Heart left ventricle (tissue), 16 donors: ENCODE measurements at regions not wholly inside any gene's neighbourhood (a gene's known extent, or its start where the extent isn't known, plus 50 kb on each side); places are given as distances from the start of the nearest gene placed in this dataset.

Source experiments
- ATAC-seq, 4 donors: fragments of 200-7000 bp; cut with Tn5 transposase; one replicate each; pipeline ENCODE4 v1.9.1; 2020 to 2022; ENCODE audit warnings: moderate library complexity in 4 of 4, mild to moderate bottlenecking in 3 of 4, moderate number of reproducible peaks in 1 of 4
- DNase-seq, 5 donors: peaks; one replicate each; pipeline ENCODE4 v3.0.0-alpha.2; 2020
- H3K27ac ChIP-seq, 12 donors: fragments of 200-600 bp; sonication (generic) in 4 of 12; one replicate each; pipeline versions ENCODE4 v1.5.0 to v1.8.0; 2016 to 2022; ENCODE audit warnings: mild to moderate bottlenecking in 2 of 12
- H3K27me3 ChIP-seq, 9 donors: fragments of 200-600 bp; sonication (generic) in 2 of 9; one replicate each; pipeline versions ENCODE4 v1.5.1 to v1.8.0; 2016 to 2022; ENCODE audit warnings: mild to moderate bottlenecking in 3 of 9
- H3K36me3 ChIP-seq, 9 donors: fragments of 200-600 bp; sonication (generic) in 2 of 9; one replicate each; pipeline versions ENCODE4 v1.5.0 to v1.8.0; 2018 to 2022; ENCODE audit warnings: mild to moderate bottlenecking in 2 of 9
- H3K4me1 ChIP-seq, 12 donors: fragments of 200-600 bp; sonication (generic) in 4 of 12; one replicate each; pipeline versions ENCODE4 v1.5.0 to v1.8.0; 2016 to 2022; ENCODE audit warnings: mild to moderate bottlenecking in 3 of 12
- H3K4me3 ChIP-seq, 12 donors: fragments of 200-600 bp; sonication (generic) in 4 of 12; one replicate each; pipeline versions ENCODE4 v1.5.0 to v1.8.0; 2017 to 2022; ENCODE audit warnings: mild to moderate bottlenecking in 9 of 12, moderate library complexity in 4 of 12
- H3K9me3 ChIP-seq, 12 donors: fragments of 200-600 bp; sonication (generic) in 4 of 12; one replicate each; pipeline versions ENCODE4 v1.5.0 to v1.8.0; 2016 to 2022; ENCODE audit warnings: mild to moderate bottlenecking in 1 of 12
- POLR2A ChIP-seq, 2 donors: fragments of 450-650 bp; IDR thresholded peaks; one replicate each; pipeline ENCODE4 v1.6.1; 2017; ENCODE audit warnings: antibody characterized with exemption in 2 of 2, mild to moderate bottlenecking in 2 of 2, moderate library complexity in 2 of 2
- WGBS, 4 donors: extraction: QIAGEN DNeasy Blood & Tissue Kit in 2 of 4; methylation state at CpG; one replicate each; pipeline versions ENCODE4 v1.1.5 to v1.1.7; 2013 to 2018; 5-methylcytosine and 5-hydroxymethylcytosine counted together
- intact Hi-C, 10 donors: fragments of 100-400 bp; cut with DNase I; formaldehyde crosslinking; loops; one replicate each; pipeline versions ENCODE4 v1.11.1 to v1.14.2; 2022
- TF ChIP-seq, protein P1 (sequence below), 12 donors: fragments of 200-600 bp; sonication (generic) in 4 of 12; IDR thresholded peaks; one replicate each; pipeline versions ENCODE4 v1.5.0 to v1.8.0; 2018 to 2022; ENCODE audit warnings: antibody characterized with exemption in 12 of 12, mild to moderate bottlenecking in 5 of 12
- donor health status: ischemic (EF 13 %, LVEDD 7.1; RV severe dilation, severe dysfunction).
- donor health status: healthy with polysubstance abuse.
- donor health status: DM: no; HTN: yes; CAD: no.
- donor health status: DM: no; HTN: no; CAD: no.
- donor health status: ischemic (EF 25% LVEDD 6.9; RV normal size, moderate dysfunction).
- donor health status: ischemic (EF 25% LVEDD 5.7; RV mildly dilated, moderate dysfunction).
- donor health status: healthy.
- donor health status: DM: yes; HTN: yes; CAD: no.
- donor health status: ischemic (EF 35%, LVEDD 5.7; RV mildly dilated, moderate dysfunction).
- donor health status: nonischemic (EF 11% LVEDD 7.7; RV severe dilation, severe dysfunction).
- donor health status: DM: yes; HTN: yes; CAD: no.
- donor health status: PGD.
- donor health status: ischemic (EF 29% LVEDD 5.4; RV normal size, mild dysfunction).
- donor health status: nonischemic (EF 23%, LVEDD 6.1; RV moderate dilation, normal function).

DNA sequence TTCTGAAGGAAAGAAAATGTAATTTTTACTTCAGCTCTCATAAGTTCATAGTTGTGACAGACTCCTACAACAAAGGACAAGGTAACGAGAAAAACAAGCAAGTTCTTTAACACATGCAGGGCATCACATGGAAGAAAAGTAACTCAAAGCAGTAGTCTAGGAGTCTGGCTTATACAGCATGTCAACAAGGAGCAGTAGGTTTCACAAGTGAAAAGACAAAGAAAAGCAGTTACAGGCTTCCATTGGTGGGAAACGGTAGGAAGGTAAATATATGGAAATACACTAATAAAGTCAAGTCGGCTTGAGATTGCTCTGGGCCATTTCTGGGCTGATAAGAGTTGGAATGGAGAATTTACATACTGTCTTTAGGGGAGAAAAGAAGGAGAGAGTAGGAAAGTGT is 228.4 kb upstream of the ZFP42 start:
- H3K4me3 ChIP-seq: no peak overlapping the region
- WGBS, 4 donors: 50 to 71% (median 64%) methylated on average over 3 of the region's 3 CpGs
- ATAC-seq (no peak), DNase-seq (no peak)
- TF ChIP-seq POLR2A (IDR thresholded peaks at IDR 0.05): no peak
- TF ChIP-seq, protein P1, sequence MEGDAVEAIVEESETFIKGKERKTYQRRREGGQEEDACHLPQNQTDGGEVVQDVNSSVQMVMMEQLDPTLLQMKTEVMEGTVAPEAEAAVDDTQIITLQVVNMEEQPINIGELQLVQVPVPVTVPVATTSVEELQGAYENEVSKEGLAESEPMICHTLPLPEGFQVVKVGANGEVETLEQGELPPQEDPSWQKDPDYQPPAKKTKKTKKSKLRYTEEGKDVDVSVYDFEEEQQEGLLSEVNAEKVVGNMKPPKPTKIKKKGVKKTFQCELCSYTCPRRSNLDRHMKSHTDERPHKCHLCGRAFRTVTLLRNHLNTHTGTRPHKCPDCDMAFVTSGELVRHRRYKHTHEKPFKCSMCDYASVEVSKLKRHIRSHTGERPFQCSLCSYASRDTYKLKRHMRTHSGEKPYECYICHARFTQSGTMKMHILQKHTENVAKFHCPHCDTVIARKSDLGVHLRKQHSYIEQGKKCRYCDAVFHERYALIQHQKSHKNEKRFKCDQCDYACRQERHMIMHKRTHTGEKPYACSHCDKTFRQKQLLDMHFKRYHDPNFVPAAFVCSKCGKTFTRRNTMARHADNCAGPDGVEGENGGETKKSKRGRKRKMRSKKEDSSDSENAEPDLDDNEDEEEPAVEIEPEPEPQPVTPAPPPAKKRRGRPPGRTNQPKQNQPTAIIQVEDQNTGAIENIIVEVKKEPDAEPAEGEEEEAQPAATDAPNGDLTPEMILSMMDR (IDR thresholded peaks at IDR 0.05): no peak
- no peaks in the 10 kb centered on the region for H3K9me3 ChIP-seq
- H3K27ac ChIP-seq: no peak overlapping the region
- H3K27me3 ChIP-seq: no peaks in the 10 kb centered on the region
- no peaks in the 10 kb centered on the region for H3K36me3 ChIP-seq
- no peaks in the 10 kb centered on the region for H3K4me1 ChIP-seq
- intact Hi-C loops: no loop called here

DNA sequence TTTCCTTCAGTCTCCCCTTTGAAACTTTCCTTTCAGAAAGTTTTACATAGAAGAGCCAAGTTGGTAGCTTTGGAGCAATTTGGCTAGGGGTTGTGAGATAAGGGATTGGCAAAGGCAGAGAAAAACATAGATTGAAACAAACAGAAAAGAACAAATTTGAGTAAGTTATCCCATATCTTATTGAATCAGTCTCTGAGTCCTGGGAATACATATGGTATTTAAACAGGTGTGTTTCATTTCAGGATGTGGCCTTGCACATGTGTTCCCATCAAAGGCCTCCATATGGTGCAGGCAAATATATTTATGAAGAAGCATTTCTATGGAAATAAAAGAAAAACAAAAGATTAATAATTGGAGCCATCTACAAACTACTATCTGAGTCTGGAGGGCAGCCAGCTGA is 227.9 kb upstream of the ZFP42 start:
- H3K4me3 ChIP-seq: no peak overlapping the region
- TF ChIP-seq, protein P1 (IDR thresholded peaks at IDR 0.05): no peak
- no peak for TF ChIP-seq POLR2A (IDR thresholded peaks at IDR 0.05)
- no peak overlapping the region for H3K27ac ChIP-seq
- intact Hi-C loops: no loop called here
- H3K9me3 ChIP-seq: no peaks in the 10 kb centered on the region
- no peak for ATAC-seq
- no peak for DNase-seq
- H3K27me3 ChIP-seq: no peaks in the 10 kb centered on the region
- no peaks in the 10 kb centered on the region for H3K36me3 ChIP-seq
- no peaks in the 10 kb centered on the region for H3K4me1 ChIP-seq

DNA sequence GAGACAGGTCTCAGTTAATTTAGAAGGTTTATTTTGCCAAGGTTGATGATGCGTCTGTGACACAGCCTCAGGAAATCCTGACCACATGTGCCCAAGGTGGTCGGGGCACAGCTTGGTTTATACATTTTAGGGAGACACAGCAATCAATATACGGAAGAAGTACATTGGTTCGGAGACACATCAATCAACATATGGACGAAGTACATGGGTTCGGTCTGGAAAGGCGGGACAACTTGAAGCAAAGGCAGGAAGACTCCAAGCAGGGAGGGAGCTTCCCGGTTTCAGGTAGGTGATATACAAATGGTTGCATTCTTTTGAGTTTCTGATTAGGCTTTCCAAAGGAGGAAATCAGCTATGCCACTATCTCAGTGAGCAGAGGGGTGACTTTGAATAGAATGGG is 225.2 kb upstream of the ZFP42 start:
- ATAC-seq: no peak
- Histone ChIP-seq H3K9me3 (no peaks in the 10 kb centered on the region), H3K27ac (no peak overlapping the region), H3K36me3 (no peaks in the 10 kb centered on the region), H3K4me3 (no peak overlapping the region), H3K4me1 (no peaks in the 10 kb centered on the region), H3K27me3 (no peaks in the 10 kb centered on the region)
- intact Hi-C loops: no loop called here
- 89 to 91% (median 90%) methylated on average over 8 of the region's 8 CpGs for WGBS, 4 donors
- DNase-seq: no peak
- TF ChIP-seq, protein P1 (IDR thresholded peaks at IDR 0.05): no peak
- TF ChIP-seq POLR2A (IDR thresholded peaks at IDR 0.05): no peak

DNA sequence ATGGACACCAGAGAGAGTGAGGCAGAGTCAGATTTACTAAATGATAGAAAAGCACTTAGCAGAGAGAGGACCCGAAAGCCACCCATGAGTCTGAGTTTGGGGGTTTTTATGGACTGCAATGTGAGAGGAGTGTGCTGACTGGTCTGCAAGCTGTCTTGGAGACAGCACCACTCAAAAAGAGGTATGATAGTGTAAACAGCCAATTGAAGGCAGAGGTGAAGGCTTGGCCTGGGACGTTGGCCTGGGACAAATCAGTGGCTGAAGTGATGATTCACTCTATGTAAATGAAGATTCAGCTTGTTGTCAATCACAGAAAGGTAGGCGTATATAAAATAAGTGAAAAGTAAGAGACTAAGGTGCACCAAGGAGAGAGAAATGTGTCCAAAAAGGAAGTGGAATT is 217.6 kb upstream of the ZFP42 start:
- Histone ChIP-seq H3K4me3 (no peak overlapping the region), H3K27me3 (no peaks in the 10 kb centered on the region), H3K27ac (no peak overlapping the region), H3K4me1 (no peaks in the 10 kb centered on the region), H3K9me3 (peaks cover 0 to 10% (median 0%) of the 10 kb centered on the region in 12 donors), H3K36me3 (no peaks in the 10 kb centered on the region)
- DNase-seq: no peak
- 68 to 78% (median 74%) methylated on average over 3 of the region's 3 CpGs for WGBS, 4 donors
- TF ChIP-seq POLR2A (IDR thresholded peaks at IDR 0.05): no peak
- TF ChIP-seq, protein P1 (IDR thresholded peaks at IDR 0.05): no peak
- ATAC-seq: no peak
- intact Hi-C loops: no loop called here
